ENCODE measurements at regions not wholly inside any gene's neighbourhood (a gene's known extent, or its start where the extent isn't known, plus 50 kb on each side); places are given as distances from the start of the nearest gene placed in this dataset.

DNA sequence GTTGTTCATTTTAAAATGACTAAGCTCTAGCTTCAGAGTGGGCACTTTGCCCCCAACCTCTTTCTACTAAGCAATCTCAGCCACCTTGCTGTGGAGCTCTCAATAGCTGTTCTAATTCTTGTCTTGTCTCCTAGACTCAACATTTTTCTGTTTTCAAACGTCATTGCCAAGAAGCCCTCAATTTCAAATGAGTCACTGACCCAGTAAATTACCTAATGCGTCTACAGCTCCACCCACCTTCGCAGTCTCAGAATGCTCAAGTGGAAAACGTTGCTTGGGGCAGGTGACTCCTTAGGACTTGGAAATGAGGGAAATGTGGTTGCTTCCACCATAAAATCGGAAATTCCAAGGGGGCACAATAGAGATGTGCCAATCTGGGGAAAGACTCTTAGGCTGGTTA is 59.0 kb downstream of the ING2 start:
- TF ChIP-seq GABPA (IDR thresholded peaks at IDR 0.05 in 1 of 2, conservative IDR thresholded peaks at IDR 0.05 in 1 of 2) (no peak), FOXA1 (IDR thresholded peaks at IDR 0.05) (no peak)

All from liver (tissue), 2 donors.